CD4-positive, alpha-beta T cell (primary cell): ENCODE measurements at regions not wholly inside any gene's neighbourhood (a gene's known extent, or its start where the extent isn't known, plus 50 kb on each side); places are given as distances from the start of the nearest gene placed in this dataset.

ENCODE experiments used
- ATAC-seq: fragments of 200-7000 bp; cut with Tn5 transposase; one replicate; pipeline ENCODE4 v1.10.0; 2022; ENCODE audit warnings: mild to moderate bottlenecking; ENCODE audit not compliant: poor library complexity
- CTCF ChIA-PET: fragments of 350-600 bp; sonication (Branson Sonifier 250); formaldehyde crosslinking; loops from one replicate; lab custom pipeline; 2021; ENCODE audit warnings: antibody characterized with exemption, inconsistent platforms; lab: Charles Lee
- POLR2A ChIA-PET: fragments of 350-600 bp; sonication (Branson Sonifier 250); formaldehyde crosslinking; loops from one replicate; lab custom pipeline; 2021; ENCODE audit warnings: antibody characterized with exemption, inconsistent platforms; lab: Charles Lee
- DNase-seq, 14 experiments: peaks; one replicate each; pipeline ENCODE4 v3.0.0-alpha.2; 2013 to 2020; ENCODE audit warnings: mixed read lengths in 2 of 14
- H3K27ac ChIP-seq, 2 donors: one replicate each; pipeline versions ENCODE4 v1.5.1 to v1.7.0; 2013; ENCODE audit warnings: low read length in 2 of 2, low read depth in 1 of 2, mild to moderate bottlenecking in 1 of 2
- H3K27me3 ChIP-seq, 2 experiments: 1 replicate in 1 of 2; 2 replicates in 1 of 2; pipeline versions ENCODE4 v1.6.1 to v1.7.0; 2013; ENCODE audit warnings: low read length in 2 of 2, control low read depth in 1 of 2, mild to moderate bottlenecking in 1 of 2, moderate library complexity in 1 of 2; ENCODE audit not compliant: insufficient read depth in 2 of 2, control insufficient read depth in 1 of 2
- H3K36me3 ChIP-seq: one replicate; pipeline ENCODE4 v1.6.1; 2013; ENCODE audit warnings: low read length, control low read depth; ENCODE audit not compliant: insufficient read depth
- H3K4me1 ChIP-seq: one replicate; pipeline ENCODE4 v1.6.1; 2013; ENCODE audit warnings: low read length, control low read depth; ENCODE audit not compliant: insufficient read depth
- H3K4me3 ChIP-seq: one replicate; pipeline ENCODE4 v1.5.1; 2013; ENCODE audit warnings: mild to moderate bottlenecking, low read length, moderate library complexity
- H3K9me3 ChIP-seq, 2 experiments: 1 replicate in 1 of 2; 2 replicates in 1 of 2; pipeline versions ENCODE4 v1.6.1 to v1.7.0; 2013; ENCODE audit warnings: low read length in 2 of 2, mild to moderate bottlenecking in 2 of 2, control low read depth in 1 of 2, moderate library complexity in 1 of 2; ENCODE audit not compliant: control insufficient read depth in 1 of 2, insufficient read depth in 1 of 2
- H3K27ac Mint-ChIP-seq: one replicate; pipeline ENCODE4 v1.8.0; 2020; ENCODE audit warnings: mixed read lengths
- H3K27me3 Mint-ChIP-seq: one replicate; pipeline ENCODE4 v1.8.0; 2021; ENCODE audit warnings: mixed read lengths
- H3K36me3 Mint-ChIP-seq: one replicate; pipeline ENCODE4 v1.8.0; 2021; ENCODE audit warnings: low read depth, mixed read lengths
- H3K4me1 Mint-ChIP-seq: one replicate; pipeline ENCODE4 v1.8.0; 2021; ENCODE audit warnings: low read depth, mixed read lengths
- H3K4me3 Mint-ChIP-seq: one replicate; pipeline ENCODE4 v1.8.0; 2020; ENCODE audit warnings: mild to moderate bottlenecking, mixed read lengths
- H3K9me3 Mint-ChIP-seq: one replicate; pipeline ENCODE4 v1.8.0; 2020; ENCODE audit warnings: mixed read lengths
- intact Hi-C, 2 experiments: fragments of 100-400 bp; cut with DNase I in 1 of 2; cut with micrococcal nuclease in 1 of 2; formaldehyde crosslinking; loops; one replicate each; pipeline versions ENCODE4 v1.15.1 to v1.9.0; 2023 to 2025; cut with DNase I, micrococcal nuclease
- TF ChIP-seq, protein P1 (sequence below): fragments of 200-600 bp; IDR thresholded peaks from one replicate; pipeline ENCODE4 v1.8.0; 2022; ENCODE audit warnings: antibody characterized with exemption, mild to moderate bottlenecking

DNA sequence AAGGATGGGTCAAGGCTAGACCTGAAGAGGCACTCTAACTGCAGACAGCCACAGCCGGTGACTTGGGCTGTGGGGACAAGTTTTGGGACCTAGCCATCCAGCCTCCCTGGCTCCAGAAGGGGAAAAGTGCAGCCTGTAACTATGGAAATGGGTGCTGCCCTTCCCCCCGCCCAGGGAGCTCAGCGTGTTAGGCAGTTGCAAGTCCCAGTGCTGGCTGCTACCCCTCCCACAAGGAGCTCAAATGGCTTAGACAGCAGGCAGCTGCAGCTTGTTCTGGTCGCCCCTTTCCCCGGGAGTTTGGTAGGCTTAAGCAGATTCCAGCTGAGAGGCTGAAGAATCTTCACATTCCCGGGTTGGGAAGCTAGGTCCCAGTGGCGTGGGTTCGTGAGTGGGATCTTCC lies 162.6 kb downstream of the FAM83B start:
- Mint-ChIP-seq H3K36me3 (no peaks in the 10 kb centered on the region), H3K4me1 (no peaks in the 10 kb centered on the region), H3K4me3 (no peak overlapping the region), H3K27ac (no peak overlapping the region), H3K27me3 (no peaks in the 10 kb centered on the region), H3K9me3 (peaks cover 16% of the 10 kb centered on the region)
- no peaks in the 10 kb centered on the region for H3K36me3 ChIP-seq
- CTCF ChIA-PET = no interaction called here
- H3K27ac ChIP-seq = no peak overlapping the region
- ATAC-seq (no peak), DNase-seq (no peak)
- H3K27me3 ChIP-seq = no peaks in the 10 kb centered on the region
- intact Hi-C loops = no loop called here
- POLR2A ChIA-PET = no interaction called here
- TF ChIP-seq, protein P1, sequence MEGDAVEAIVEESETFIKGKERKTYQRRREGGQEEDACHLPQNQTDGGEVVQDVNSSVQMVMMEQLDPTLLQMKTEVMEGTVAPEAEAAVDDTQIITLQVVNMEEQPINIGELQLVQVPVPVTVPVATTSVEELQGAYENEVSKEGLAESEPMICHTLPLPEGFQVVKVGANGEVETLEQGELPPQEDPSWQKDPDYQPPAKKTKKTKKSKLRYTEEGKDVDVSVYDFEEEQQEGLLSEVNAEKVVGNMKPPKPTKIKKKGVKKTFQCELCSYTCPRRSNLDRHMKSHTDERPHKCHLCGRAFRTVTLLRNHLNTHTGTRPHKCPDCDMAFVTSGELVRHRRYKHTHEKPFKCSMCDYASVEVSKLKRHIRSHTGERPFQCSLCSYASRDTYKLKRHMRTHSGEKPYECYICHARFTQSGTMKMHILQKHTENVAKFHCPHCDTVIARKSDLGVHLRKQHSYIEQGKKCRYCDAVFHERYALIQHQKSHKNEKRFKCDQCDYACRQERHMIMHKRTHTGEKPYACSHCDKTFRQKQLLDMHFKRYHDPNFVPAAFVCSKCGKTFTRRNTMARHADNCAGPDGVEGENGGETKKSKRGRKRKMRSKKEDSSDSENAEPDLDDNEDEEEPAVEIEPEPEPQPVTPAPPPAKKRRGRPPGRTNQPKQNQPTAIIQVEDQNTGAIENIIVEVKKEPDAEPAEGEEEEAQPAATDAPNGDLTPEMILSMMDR = no peak
- H3K9me3 ChIP-seq = peaks cover 0 to 11% of the 10 kb centered on the region in 2 experiments
- no peaks in the 10 kb centered on the region for H3K4me1 ChIP-seq
- H3K4me3 ChIP-seq = no peak overlapping the region

DNA sequence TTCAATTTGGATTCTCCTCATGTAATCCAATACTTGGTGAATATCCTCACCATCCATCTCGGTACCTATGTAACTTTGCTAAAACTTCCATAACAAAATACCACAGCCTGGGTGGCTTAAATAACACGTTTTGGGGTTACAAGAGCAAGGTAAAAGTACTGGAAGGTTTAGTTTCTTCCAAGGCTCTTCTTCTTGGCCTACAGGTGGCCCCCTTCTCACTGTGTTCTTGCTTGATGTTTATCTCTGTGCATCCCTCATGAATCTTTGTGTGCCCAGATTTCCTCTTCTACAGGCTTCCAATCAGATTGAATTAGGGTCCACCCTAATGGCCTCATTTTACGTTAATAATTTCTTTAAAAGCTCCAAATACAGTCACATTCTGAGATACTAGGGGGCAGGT lies 163.3 kb upstream of the HCRTR2 start:
- H3K4me1 ChIP-seq = no peaks in the 10 kb centered on the region
- POLR2A ChIA-PET = no interaction called here
- H3K27ac Mint-ChIP-seq = no peak overlapping the region
- H3K9me3 Mint-ChIP-seq = peaks cover 9% of the 10 kb centered on the region
- no peak overlapping the region for H3K4me3 Mint-ChIP-seq
- DNase-seq = no peak
- no peaks in the 10 kb centered on the region for H3K27me3 Mint-ChIP-seq
- no peak overlapping the region for H3K4me3 ChIP-seq
- ATAC-seq = no peak
- H3K36me3 Mint-ChIP-seq = no peaks in the 10 kb centered on the region
- intact Hi-C loops = no loop called here
- H3K9me3 ChIP-seq = peaks cover 0 to 11% of the 10 kb centered on the region in 2 experiments
- H3K27ac ChIP-seq = no peak overlapping the region
- no peaks in the 10 kb centered on the region for H3K36me3 ChIP-seq
- CTCF ChIA-PET = no interaction called here
- TF ChIP-seq, protein P1 = no peak
- no peaks in the 10 kb centered on the region for H3K27me3 ChIP-seq
- H3K4me1 Mint-ChIP-seq = no peaks in the 10 kb centered on the region

DNA sequence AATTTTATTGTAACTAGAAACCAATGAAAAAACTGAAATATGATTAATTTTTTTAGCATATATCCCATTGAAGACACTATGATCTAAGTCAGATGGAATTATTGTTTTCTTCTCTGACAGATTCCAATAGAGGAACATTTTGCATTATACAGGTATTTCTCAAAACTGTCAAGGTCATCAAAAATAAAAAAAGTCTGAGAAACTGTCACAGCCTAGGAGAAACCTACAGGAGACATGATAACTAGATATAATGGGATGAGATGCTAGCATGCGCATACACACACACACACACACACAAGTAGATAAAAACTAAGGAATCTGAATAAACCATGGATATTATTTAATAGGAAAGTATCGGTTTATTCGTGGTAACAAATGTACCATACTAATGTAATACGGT lies 161.9 kb upstream of the HCRTR2 start:
- DNase-seq = no peak
- Mint-ChIP-seq H3K27ac (no peak overlapping the region), H3K4me1 (no peaks in the 10 kb centered on the region), H3K36me3 (no peaks in the 10 kb centered on the region), H3K9me3 (peaks cover 5% of the 10 kb centered on the region), H3K4me3 (no peak overlapping the region), H3K27me3 (no peaks in the 10 kb centered on the region)
- Histone ChIP-seq H3K27me3 (no peaks in the 10 kb centered on the region), H3K4me1 (no peaks in the 10 kb centered on the region), H3K36me3 (no peaks in the 10 kb centered on the region), H3K9me3 (peaks cover 0 to 11% of the 10 kb centered on the region in 2 experiments), H3K27ac (no peak overlapping the region), H3K4me3 (no peak overlapping the region)
- ChIA-PET POLR2A (no interaction called here), CTCF (no interaction called here)
- TF ChIP-seq, protein P1 = no peak
- intact Hi-C loops = no loop called here
- ATAC-seq = no peak
